ENCODE measurements at regions not wholly inside any gene's neighbourhood (a gene's known extent, or its start where the extent isn't known, plus 50 kb on each side); places are given as distances from the start of the nearest gene placed in this dataset.

- TF ChIP-seq CHD7 (IDR thresholded peaks at IDR 0.05; ENCODE audit: insufficient replicate concordance, low read length), result no peak
Measured at GRCh38 chr22:25508161-25508560, 56.3 kb upstream of the GRK3 start (continued).

All from H1 (cell line).